ENCODE measurements at regions not wholly inside any gene's neighbourhood (a gene's known extent, or its start where the extent isn't known, plus 50 kb on each side); places are given as distances from the start of the nearest gene placed in this dataset.

GRCh38 chr10:5268743-5269142, 72.1 kb downstream of the AKR1C4 start:
- H3K36me3 ChIP-seq: no peaks in the 10 kb centered on the region
- 82% methylated on average over 1 of the region's 1 CpG for WGBS (ENCODE audit: insufficient coverage, low coverage, low lambda C conversion rate, missing lambda C conversion rate)
- intact Hi-C loops (cut with DNase I): loop anchor here in 1 of 2 donors (10.0 kb wide), 1 partner anchor 54 kb away; no protein-coding TSS in a partner anchor
- no peaks in the 10 kb centered on the region for H3K27me3 ChIP-seq
- no peak for TF ChIP-seq POLR2A (IDR thresholded peaks at IDR 0.05)
- no peak for TF ChIP-seq CTCF (IDR thresholded peaks at IDR 0.05)
- DNase-seq (no peak), ATAC-seq (no peak)
- no peak overlapping the region for H3K4me3 ChIP-seq
- H3K9me3 ChIP-seq: no peaks in the 10 kb centered on the region
- H3K27ac ChIP-seq: no peak overlapping the region
- H3K4me1 ChIP-seq: peaks cover 0 to 20% (median 0%) of the 10 kb centered on the region in 4 donors

- Histone ChIP-seq H3K27me3 (no peaks in the 10 kb centered on the region), H3K9me3 (no peaks in the 10 kb centered on the region), H3K36me3 (no peaks in the 10 kb centered on the region), H3K27ac (no peak overlapping the region), H3K4me1 (peaks cover 0 to 12% (median 0%) of the 10 kb centered on the region in 4 donors), H3K4me3 (no peak overlapping the region)
- no peak for TF ChIP-seq POLR2A (IDR thresholded peaks at IDR 0.05)
- no peak for TF ChIP-seq CTCF (IDR thresholded peaks at IDR 0.05)
- DNase-seq (no peak), ATAC-seq (no peak)
- intact Hi-C loops (cut with DNase I): loop anchor here in 1 of 2 donors (10.0 kb wide), 1 partner anchor 55 kb away; no protein-coding TSS in a partner anchor
These were observed 73.2 kb downstream of the AKR1C4 start for GRCh38 chr10:5269791-5270190.

GRCh38 chr10:5271526-5271925, 74.9 kb downstream of the AKR1C4 start:
- no peaks in the 10 kb centered on the region for H3K27me3 ChIP-seq
- no peaks in the 10 kb centered on the region for H3K36me3 ChIP-seq
- H3K9me3 ChIP-seq: no peaks in the 10 kb centered on the region
- ATAC-seq (peak in 1 of 4 donors; percentile 28), DNase-seq (no peak)
- H3K4me3 ChIP-seq: no peak overlapping the region
- H3K4me1 ChIP-seq: no peaks in the 10 kb centered on the region
- TF ChIP-seq POLR2A (IDR thresholded peaks at IDR 0.05) (no peak), CTCF (IDR thresholded peaks at IDR 0.05) (no peak)
- 100% methylated on average over 1 of the region's 1 CpG for WGBS (ENCODE audit: insufficient coverage, low coverage, low lambda C conversion rate, missing lambda C conversion rate)
- no peak overlapping the region for H3K27ac ChIP-seq
- intact Hi-C loops (cut with DNase I): no loop called here

- 87% methylated on average over 3 of the region's 3 CpGs for WGBS (ENCODE audit: insufficient coverage, low coverage, low lambda C conversion rate, missing lambda C conversion rate)
- no peak for DNase-seq
- no peak overlapping the region for H3K27ac ChIP-seq
- no peaks in the 10 kb centered on the region for H3K27me3 ChIP-seq
- ATAC-seq: no peak
- H3K4me1 ChIP-seq: no peaks in the 10 kb centered on the region
- TF ChIP-seq CTCF (IDR thresholded peaks at IDR 0.05): no peak
- intact Hi-C loops (cut with DNase I): no loop called here
- no peak overlapping the region for H3K4me3 ChIP-seq
- no peaks in the 10 kb centered on the region for H3K36me3 ChIP-seq
- H3K9me3 ChIP-seq: no peaks in the 10 kb centered on the region
These were observed 75.6 kb downstream of the AKR1C4 start for GRCh38 chr10:5272065-5272803.
